Activated T-cell treated with anti-CD3 and anti-CD28 coated beads, Interleukin-2, amount 50 U/mL, for 72 hours (primary cell): ENCODE measurements at regions not wholly inside any gene's neighbourhood (a gene's known extent, or its start where the extent isn't known, plus 50 kb on each side); places are given as distances from the start of the nearest gene placed in this dataset.

Experiments used
- ATAC-seq, 2 donors: fragments of 150-1000 bp; cut with Tn5 transposase; replicated peaks in 1 of 2; 2 replicates each; pipeline ENCODE4 v1.10.0; 2021; ENCODE audit warnings: moderate library complexity in 2 of 2, mild to moderate bottlenecking in 1 of 2
- DNase-seq, 2 donors: peaks; one replicate each; pipeline ENCODE4 v3.0.0; 2021 to 2022; ENCODE audit warnings: mixed read lengths in 1 of 2
- H3K27ac Mint-ChIP-seq: one replicate; pipeline ENCODE4 v1.8.0; 2022; ENCODE audit warnings: mild to moderate bottlenecking, moderate library complexity, mixed read lengths
- H3K27me3 Mint-ChIP-seq: one replicate; pipeline ENCODE4 v1.8.0; 2022; ENCODE audit warnings: low read depth, mixed read lengths
- H3K36me3 Mint-ChIP-seq, 2 donors: one replicate each; pipeline ENCODE4 v1.8.0; 2022; ENCODE audit warnings: mixed read lengths in 2 of 2, mild to moderate bottlenecking in 1 of 2; ENCODE audit not compliant: insufficient read depth in 2 of 2
- H3K4me1 Mint-ChIP-seq: one replicate; pipeline ENCODE4 v1.8.0; 2022; ENCODE audit warnings: low read depth, mixed read lengths
- H3K4me3 Mint-ChIP-seq, 2 donors: one replicate each; pipeline ENCODE4 v1.8.0; 2022; ENCODE audit warnings: mild to moderate bottlenecking in 2 of 2, mixed read lengths in 2 of 2, moderate library complexity in 2 of 2
- H3K9me3 Mint-ChIP-seq, 2 donors: one replicate each; pipeline ENCODE4 v1.8.0; 2022; ENCODE audit warnings: mixed read lengths in 2 of 2

GRCh38 chr5:73346878-73347408, 101.6 kb downstream of the FOXD1 start:
- Mint-ChIP-seq H3K4me1 (no peaks in the 10 kb centered on the region), H3K36me3 (peaks cover 11% of the 10 kb centered on the region in 2 donors), H3K27me3 (peaks cover 48% of the 10 kb centered on the region), H3K27ac (no peak overlapping the region), H3K4me3 (no peak overlapping the region), H3K9me3 (peaks cover 16 to 23% of the 10 kb centered on the region in 2 donors)
- no peak for ATAC-seq
- DNase-seq: no peak

DNA sequence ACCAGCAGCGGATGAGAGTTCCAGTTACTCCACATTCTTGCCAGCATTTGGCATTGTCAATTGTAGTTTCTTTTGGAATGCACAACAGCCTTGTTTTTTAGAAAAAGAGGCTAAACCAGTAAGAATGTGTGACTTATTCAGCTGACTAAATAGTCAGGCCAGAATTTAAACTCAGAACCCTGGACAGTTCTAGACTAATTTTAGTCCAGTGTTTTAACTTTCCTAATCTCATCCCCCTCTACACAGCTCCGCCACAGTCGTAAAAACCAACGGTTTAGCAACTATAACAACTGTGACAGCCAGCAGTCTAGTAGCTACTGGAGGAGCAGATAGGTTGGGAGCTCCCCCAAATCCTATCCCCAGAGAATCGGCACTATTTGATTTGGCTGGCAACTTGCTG, 103.7 kb downstream of the FOXD1 start:
- H3K27ac Mint-ChIP-seq: no peak overlapping the region
- peaks cover 8 to 9% of the 10 kb centered on the region in 2 donors for H3K36me3 Mint-ChIP-seq
- H3K4me3 Mint-ChIP-seq: no peak overlapping the region
- no peak for ATAC-seq
- H3K27me3 Mint-ChIP-seq: peaks cover 46% of the 10 kb centered on the region
- DNase-seq: no peak
- H3K4me1 Mint-ChIP-seq: no peaks in the 10 kb centered on the region
- peaks cover 14 to 15% of the 10 kb centered on the region in 2 donors for H3K9me3 Mint-ChIP-seq

DNA sequence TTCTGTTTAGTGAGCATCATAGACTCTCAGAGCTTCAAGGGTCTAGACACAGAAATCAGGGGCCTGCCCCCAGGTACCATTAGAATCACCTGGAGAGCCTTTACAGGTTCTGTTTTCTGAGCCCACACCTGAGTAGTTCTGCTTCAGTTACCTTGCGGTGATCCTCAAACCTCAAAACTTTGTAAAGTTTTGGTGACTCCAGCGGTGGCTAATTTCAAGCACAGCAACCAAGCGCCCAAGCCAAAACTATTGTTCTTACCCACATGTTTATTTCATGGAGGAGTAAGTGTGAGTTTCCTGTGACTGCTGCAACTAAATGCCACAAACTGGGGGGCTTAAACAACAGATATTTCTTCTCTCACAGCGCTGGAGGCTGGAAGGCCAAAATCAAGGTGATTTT, 108.9 kb downstream of the FOXD1 start:
- Mint-ChIP-seq H3K9me3 (peaks cover 0 to 1% of the 10 kb centered on the region in 2 donors), H3K27me3 (peaks cover 57% of the 10 kb centered on the region), H3K27ac (no peak overlapping the region), H3K4me1 (no peaks in the 10 kb centered on the region), H3K4me3 (no peak overlapping the region), H3K36me3 (no peaks in the 10 kb centered on the region)
- ATAC-seq: no peak
- DNase-seq: no peak

GRCh38 chr5:73339051-73339575, 109.5 kb downstream of the FOXD1 start:
- Mint-ChIP-seq H3K27ac (no peak overlapping the region), H3K9me3 (peaks cover 0 to 1% of the 10 kb centered on the region in 2 donors), H3K4me3 (no peak overlapping the region), H3K4me1 (no peaks in the 10 kb centered on the region), H3K36me3 (no peaks in the 10 kb centered on the region), H3K27me3 (peaks cover 63% of the 10 kb centered on the region)
- DNase-seq (no peak), ATAC-seq (no peak)

GRCh38 chr5:73338256-73339050, 110.1 kb downstream of the FOXD1 start:
- H3K4me3 Mint-ChIP-seq: no peak overlapping the region
- H3K36me3 Mint-ChIP-seq: no peaks in the 10 kb centered on the region
- H3K4me1 Mint-ChIP-seq: no peaks in the 10 kb centered on the region
- DNase-seq (no peak), ATAC-seq (no peak)
- H3K27me3 Mint-ChIP-seq: peaks cover 64% of the 10 kb centered on the region
- H3K9me3 Mint-ChIP-seq: peaks cover 0 to 1% of the 10 kb centered on the region in 2 donors
- no peak overlapping the region for H3K27ac Mint-ChIP-seq

- Mint-ChIP-seq H3K27me3 (peaks cover 62% of the 10 kb centered on the region), H3K4me3 (no peak overlapping the region), H3K36me3 (no peaks in the 10 kb centered on the region), H3K4me1 (no peaks in the 10 kb centered on the region), H3K27ac (no peak overlapping the region), H3K9me3 (peaks cover 0 to 1% of the 10 kb centered on the region in 2 donors)
- DNase-seq (no peak), ATAC-seq (no peak)
Observed at GRCh38 chr5:73337586-73338255, 110.9 kb downstream of the FOXD1 start.

- Mint-ChIP-seq H3K4me1 (no peaks in the 10 kb centered on the region), H3K4me3 (no peak overlapping the region), H3K27me3 (peaks cover 76% of the 10 kb centered on the region), H3K27ac (no peak overlapping the region), H3K9me3 (peaks cover 2 to 3% of the 10 kb centered on the region in 2 donors), H3K36me3 (peaks cover 0 to 4% of the 10 kb centered on the region in 2 donors)
- no peak for ATAC-seq
- no peak for DNase-seq
Observed at GRCh38 chr5:73336366-73336765, 112.2 kb downstream of the FOXD1 start.

DNA sequence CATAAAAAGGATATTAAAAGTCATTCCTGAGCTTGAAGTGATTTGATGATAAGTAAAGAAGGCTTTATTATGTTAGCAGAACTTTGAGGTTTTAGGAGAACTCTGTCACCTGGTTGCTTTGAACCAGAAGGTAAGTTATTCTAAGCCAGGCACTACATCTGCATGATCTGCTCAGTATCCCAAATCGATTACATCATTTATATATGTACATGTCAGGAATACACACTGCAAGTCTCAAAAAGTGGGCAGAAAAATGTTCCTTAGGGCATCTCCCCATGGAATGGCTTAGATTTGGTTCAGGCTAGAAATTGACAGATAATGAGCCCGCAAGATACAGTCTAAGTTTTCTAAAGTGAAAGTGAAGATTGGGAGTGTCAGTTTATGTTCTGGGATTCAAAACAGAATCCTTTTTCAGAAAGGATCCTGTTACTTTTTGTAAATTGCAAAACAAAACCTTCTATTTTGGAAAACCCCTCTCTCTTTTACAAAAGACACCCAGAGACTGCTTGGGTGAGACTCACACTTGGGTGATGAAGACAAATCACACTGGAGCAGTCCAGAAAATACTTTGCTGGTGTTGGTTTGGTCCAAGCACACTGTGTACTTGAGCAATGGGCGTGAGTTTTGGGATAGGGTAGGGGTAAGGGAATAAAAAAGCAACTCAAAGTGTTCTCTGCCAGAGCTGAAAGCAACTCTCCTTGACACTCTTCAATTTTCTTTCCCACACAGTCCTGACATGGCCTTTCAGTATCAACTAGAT, 114.5 kb downstream of the FOXD1 start:
- H3K4me3 Mint-ChIP-seq: no peak overlapping the region

GRCh38 chr5:73330613-73331012, 118.0 kb downstream of the FOXD1 start:
- Mint-ChIP-seq H3K4me1 (no peaks in the 10 kb centered on the region), H3K9me3 (peaks cover 2 to 6% of the 10 kb centered on the region in 2 donors), H3K27ac (no peak overlapping the region), H3K27me3 (peaks cover 54% of the 10 kb centered on the region), H3K36me3 (peaks cover 3 to 4% of the 10 kb centered on the region in 2 donors), H3K4me3 (no peak overlapping the region)
- no peak for ATAC-seq
- DNase-seq: no peak

More for the DNA sequence above, 114.5 kb downstream of the FOXD1 start:
- H3K27ac Mint-ChIP-seq: no peak overlapping the region
- H3K27me3 Mint-ChIP-seq: peaks cover 67% of the 10 kb centered on the region
- H3K9me3 Mint-ChIP-seq: peaks cover 2 to 6% of the 10 kb centered on the region in 2 donors
- no peak for ATAC-seq
- H3K4me1 Mint-ChIP-seq: no peaks in the 10 kb centered on the region
- H3K36me3 Mint-ChIP-seq: peaks cover 3 to 4% of the 10 kb centered on the region in 2 donors
- no peak for DNase-seq

GRCh38 chr5:73328640-73329039, 119.9 kb downstream of the FOXD1 start:
- Mint-ChIP-seq H3K9me3 (peaks cover 2 to 6% of the 10 kb centered on the region in 2 donors), H3K4me1 (no peaks in the 10 kb centered on the region), H3K27me3 (peaks cover 51% of the 10 kb centered on the region)

GRCh38 chr5:73327908-73328455, 120.6 kb downstream of the FOXD1 start:
- Mint-ChIP-seq H3K4me1 (no peaks in the 10 kb centered on the region), H3K4me3 (no peak overlapping the region), H3K9me3 (peaks cover 2 to 6% of the 10 kb centered on the region in 2 donors), H3K27me3 (peaks cover 52% of the 10 kb centered on the region), H3K27ac (no peak overlapping the region), H3K36me3 (peaks cover 3 to 4% of the 10 kb centered on the region in 2 donors)
- ATAC-seq (no peak), DNase-seq (no peak)

More at GRCh38 chr5:73328640-73329039, 119.9 kb downstream of the FOXD1 start:
- no peak for DNase-seq
- Mint-ChIP-seq H3K27ac (no peak overlapping the region), H3K36me3 (peaks cover 3 to 4% of the 10 kb centered on the region in 2 donors), H3K4me3 (no peak overlapping the region)
- no peak for ATAC-seq

DNA sequence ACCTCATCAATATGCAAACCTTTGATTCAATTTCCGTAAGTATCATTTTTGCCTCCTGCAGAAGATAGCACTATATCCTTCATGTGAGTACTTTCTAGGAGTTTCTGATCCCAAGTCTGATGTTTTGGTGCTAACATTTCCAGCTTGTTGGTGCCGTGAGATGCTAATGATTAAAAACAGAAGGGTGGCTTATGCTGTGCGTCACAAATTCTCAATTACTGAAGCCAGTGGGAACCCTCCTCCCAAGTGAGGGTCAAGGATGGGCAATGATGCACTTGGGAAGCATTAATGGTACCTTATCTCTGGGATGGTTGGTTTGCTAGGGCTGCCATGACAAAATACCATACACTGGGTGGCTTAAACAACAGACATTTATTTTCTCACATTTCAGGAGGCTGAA, 123.0 kb downstream of the FOXD1 start:
- H3K4me3 Mint-ChIP-seq: no peak overlapping the region
- H3K4me1 Mint-ChIP-seq: no peaks in the 10 kb centered on the region
- H3K9me3 Mint-ChIP-seq: peaks cover 0 to 2% of the 10 kb centered on the region in 2 donors
- H3K27me3 Mint-ChIP-seq: peaks cover 49% of the 10 kb centered on the region
- DNase-seq (no peak), ATAC-seq (no peak)
- H3K27ac Mint-ChIP-seq: no peak overlapping the region
- no peaks in the 10 kb centered on the region for H3K36me3 Mint-ChIP-seq
